Keratinocyte (primary cell): ENCODE measurements at regions not wholly inside any gene's neighbourhood (a gene's known extent, or its start where the extent isn't known, plus 50 kb on each side); places are given as distances from the start of the nearest gene placed in this dataset.

Source experiments
- CTCF ChIP-seq, 3 experiments: IDR thresholded peaks in 1 of 3; conservative IDR thresholded peaks in 1 of 3; optimal IDR thresholded peaks in 1 of 3; 2 replicates in 2 of 3; 3 replicates in 1 of 3; pipeline versions ENCODE3 to v1.5.1; 2011; ENCODE audit warnings: low read length in 3 of 3, mild to moderate bottlenecking in 3 of 3, moderate library complexity in 2 of 3, control low read depth in 1 of 3, inconsistent platforms in 1 of 3; ENCODE audit not compliant: insufficient read depth in 2 of 3; ENCODE audit errors: extremely low read depth in 1 of 3
- EZH2 ChIP-seq: IDR thresholded peaks from one replicate; pipeline ENCODE4 v1.6.1; 2012; ENCODE audit warnings: inconsistent platforms, mild to moderate bottlenecking, low read length, moderate library complexity

GRCh38 chr2:145086910-145087309 lies 567.0 kb upstream of the ZEB2 start:
- TF ChIP-seq EZH2, result no peak
- TF ChIP-seq CTCF (optimal IDR thresholded peaks at IDR 0.05 in 1 of 3, IDR thresholded peaks at IDR 0.05 in 1 of 3, conservative IDR thresholded peaks at IDR 0.05 in 1 of 3; ENCODE audit: extremely low read depth in 1 of 3, insufficient read depth in 2 of 3, low read length in 3 of 3), result no peak
